OCI-LY7 (cell line): ENCODE measurements at regions not wholly inside any gene's neighbourhood (a gene's known extent, or its start where the extent isn't known, plus 50 kb on each side); places are given as distances from the start of the nearest gene placed in this dataset.

Source experiments
- CTCF ChIP-seq: fragments of 200-600 bp; sonication (generic); conservative IDR thresholded peaks from 2 replicates; pipeline ENCODE4 v1.5.1; 2014; ENCODE audit warnings: mild to moderate bottlenecking, antibody characterized with exemption, low read length, moderate library complexity, mixed read lengths
- EZH2phosphoT487 ChIP-seq: fragments of 200-600 bp; sonication (generic); IDR thresholded peaks from 2 replicates; pipeline ENCODE4 v1.6.1; 2018; ENCODE audit warnings: low read depth, borderline replicate concordance, mild to moderate bottlenecking, mixed run types, antibody characterized with exemption, low read length, moderate library complexity, mixed read lengths

GRCh38 chr2:146989741-146990140, 855.1 kb upstream of the ACVR2A start:
- TF ChIP-seq CTCF (no peak), EZH2phosphoT487 (no peak)
